ENCODE measurements at regions not wholly inside any gene's neighbourhood (a gene's known extent, or its start where the extent isn't known, plus 50 kb on each side); places are given as distances from the start of the nearest gene placed in this dataset.
"Not testable (repeated sequence)": the region's sequence is repeated elsewhere in the genome, so short reads cannot be mapped to it uniquely, and the experiment has no call there.

- H3K36me3 ChIP-seq (ENCODE audit: control insufficient read depth in 2 of 2, insufficient read depth in 2 of 2, low read length in 2 of 2); H3K27me3 ChIP-seq (ENCODE audit: control insufficient read depth in 1 of 2, insufficient read depth in 2 of 2, low read length in 2 of 2); H3K4me3 ChIP-seq (ENCODE audit: low read length in 2 of 2); H3K4me1 ChIP-seq (ENCODE audit: control insufficient read depth, insufficient read depth, low read length); H3K9me3 ChIP-seq (ENCODE audit: control insufficient read depth in 2 of 2, low read length in 2 of 2); H3K9ac ChIP-seq (ENCODE audit: low read length in 2 of 2); H3K27ac ChIP-seq (ENCODE audit: low read length): not testable (repeated sequence)
Measured at GRCh38 chr9:67179185-67179584, 186.8 kb upstream of the SPATA31A3 start.

GRCh38 chr9:67175167-67175566 lies 182.8 kb upstream of the SPATA31A3 start:
- not testable (repeated sequence) for H3K4me3 ChIP-seq (ENCODE audit: low read length in 2 of 2); H3K27ac ChIP-seq (ENCODE audit: low read length); H3K9me3 ChIP-seq (ENCODE audit: control insufficient read depth in 2 of 2, low read length in 2 of 2)

GRCh38 chr9:67171721-67172120 lies 179.4 kb upstream of the SPATA31A3 start:
- H3K36me3 ChIP-seq (ENCODE audit: control insufficient read depth in 2 of 2, insufficient read depth in 2 of 2, low read length in 2 of 2); H3K9me3 ChIP-seq (ENCODE audit: control insufficient read depth in 2 of 2, low read length in 2 of 2); H3K27me3 ChIP-seq (ENCODE audit: control insufficient read depth in 1 of 2, insufficient read depth in 2 of 2, low read length in 2 of 2); H3K27ac ChIP-seq (ENCODE audit: low read length); H3K9ac ChIP-seq (ENCODE audit: low read length in 2 of 2); H3K4me1 ChIP-seq (ENCODE audit: control insufficient read depth, insufficient read depth, low read length); H3K4me3 ChIP-seq (ENCODE audit: low read length in 2 of 2): not testable (repeated sequence)

More at GRCh38 chr9:67175167-67175566, 182.8 kb upstream of the SPATA31A3 start:
- H3K4me1 ChIP-seq (ENCODE audit: control insufficient read depth, insufficient read depth, low read length); H3K36me3 ChIP-seq (ENCODE audit: control insufficient read depth in 2 of 2, insufficient read depth in 2 of 2, low read length in 2 of 2); H3K27me3 ChIP-seq (ENCODE audit: control insufficient read depth in 1 of 2, insufficient read depth in 2 of 2, low read length in 2 of 2); H3K9ac ChIP-seq (ENCODE audit: low read length in 2 of 2): not testable (repeated sequence)

- H3K4me1 ChIP-seq (ENCODE audit: control insufficient read depth, insufficient read depth, low read length); H3K9ac ChIP-seq (ENCODE audit: low read length in 2 of 2); H3K9me3 ChIP-seq (ENCODE audit: control insufficient read depth in 2 of 2, low read length in 2 of 2); H3K27me3 ChIP-seq (ENCODE audit: control insufficient read depth in 1 of 2, insufficient read depth in 2 of 2, low read length in 2 of 2); H3K36me3 ChIP-seq (ENCODE audit: control insufficient read depth in 2 of 2, insufficient read depth in 2 of 2, low read length in 2 of 2); H3K27ac ChIP-seq (ENCODE audit: low read length); H3K4me3 ChIP-seq (ENCODE audit: low read length in 2 of 2): not testable (repeated sequence)
Measured at GRCh38 chr9:67168530-67169157, 176.3 kb upstream of the SPATA31A3 start.

GRCh38 chr9:67166335-67166734 lies 174.0 kb upstream of the SPATA31A3 start:
- not testable (repeated sequence) for H3K4me3 ChIP-seq (ENCODE audit: low read length in 2 of 2); H3K27me3 ChIP-seq (ENCODE audit: control insufficient read depth in 1 of 2, insufficient read depth in 2 of 2, low read length in 2 of 2); H3K9me3 ChIP-seq (ENCODE audit: control insufficient read depth in 2 of 2, low read length in 2 of 2); H3K9ac ChIP-seq (ENCODE audit: low read length in 2 of 2); H3K27ac ChIP-seq (ENCODE audit: low read length); H3K4me1 ChIP-seq (ENCODE audit: control insufficient read depth, insufficient read depth, low read length); H3K36me3 ChIP-seq (ENCODE audit: control insufficient read depth in 2 of 2, insufficient read depth in 2 of 2, low read length in 2 of 2)

- H3K36me3 ChIP-seq (ENCODE audit: control insufficient read depth in 2 of 2, insufficient read depth in 2 of 2, low read length in 2 of 2); H3K4me1 ChIP-seq (ENCODE audit: control insufficient read depth, insufficient read depth, low read length); H3K27ac ChIP-seq (ENCODE audit: low read length); H3K9ac ChIP-seq (ENCODE audit: low read length in 2 of 2); H3K9me3 ChIP-seq (ENCODE audit: control insufficient read depth in 2 of 2, low read length in 2 of 2); H3K27me3 ChIP-seq (ENCODE audit: control insufficient read depth in 1 of 2, insufficient read depth in 2 of 2, low read length in 2 of 2); H3K4me3 ChIP-seq (ENCODE audit: low read length in 2 of 2): not testable (repeated sequence)
Measured at GRCh38 chr9:67162827-67163226, 170.5 kb upstream of the SPATA31A3 start.

- H3K36me3 ChIP-seq (ENCODE audit: control insufficient read depth in 2 of 2, insufficient read depth in 2 of 2, low read length in 2 of 2); H3K9ac ChIP-seq (ENCODE audit: low read length in 2 of 2); H3K27ac ChIP-seq (ENCODE audit: low read length); H3K9me3 ChIP-seq (ENCODE audit: control insufficient read depth in 2 of 2, low read length in 2 of 2); H3K4me3 ChIP-seq (ENCODE audit: low read length in 2 of 2); H3K4me1 ChIP-seq (ENCODE audit: control insufficient read depth, insufficient read depth, low read length); H3K27me3 ChIP-seq (ENCODE audit: control insufficient read depth in 1 of 2, insufficient read depth in 2 of 2, low read length in 2 of 2): not testable (repeated sequence)
Measured at GRCh38 chr9:67155218-67155617, 162.9 kb upstream of the SPATA31A3 start.

GRCh38 chr9:67153501-67153900 lies 161.2 kb upstream of the SPATA31A3 start:
- not testable (repeated sequence) for H3K4me3 ChIP-seq (ENCODE audit: low read length in 2 of 2); H3K36me3 ChIP-seq (ENCODE audit: control insufficient read depth in 2 of 2, insufficient read depth in 2 of 2, low read length in 2 of 2); H3K9me3 ChIP-seq (ENCODE audit: control insufficient read depth in 2 of 2, low read length in 2 of 2); H3K4me1 ChIP-seq (ENCODE audit: control insufficient read depth, insufficient read depth, low read length); H3K9ac ChIP-seq (ENCODE audit: low read length in 2 of 2); H3K27ac ChIP-seq (ENCODE audit: low read length); H3K27me3 ChIP-seq (ENCODE audit: control insufficient read depth in 1 of 2, insufficient read depth in 2 of 2, low read length in 2 of 2)

- H3K4me1 ChIP-seq (ENCODE audit: control insufficient read depth, insufficient read depth, low read length); H3K36me3 ChIP-seq (ENCODE audit: control insufficient read depth in 2 of 2, insufficient read depth in 2 of 2, low read length in 2 of 2); H3K4me3 ChIP-seq (ENCODE audit: low read length in 2 of 2); H3K27ac ChIP-seq (ENCODE audit: low read length); H3K9ac ChIP-seq (ENCODE audit: low read length in 2 of 2); H3K27me3 ChIP-seq (ENCODE audit: control insufficient read depth in 1 of 2, insufficient read depth in 2 of 2, low read length in 2 of 2); H3K9me3 ChIP-seq (ENCODE audit: control insufficient read depth in 2 of 2, low read length in 2 of 2): not testable (repeated sequence)
Measured at GRCh38 chr9:67142392-67143107, 150.2 kb upstream of the SPATA31A3 start.

- H3K4me1 ChIP-seq (ENCODE audit: control insufficient read depth, insufficient read depth, low read length); H3K4me3 ChIP-seq (ENCODE audit: low read length in 2 of 2); H3K9ac ChIP-seq (ENCODE audit: low read length in 2 of 2); H3K9me3 ChIP-seq (ENCODE audit: control insufficient read depth in 2 of 2, low read length in 2 of 2); H3K27me3 ChIP-seq (ENCODE audit: control insufficient read depth in 1 of 2, insufficient read depth in 2 of 2, low read length in 2 of 2); H3K27ac ChIP-seq (ENCODE audit: low read length); H3K36me3 ChIP-seq (ENCODE audit: control insufficient read depth in 2 of 2, insufficient read depth in 2 of 2, low read length in 2 of 2): not testable (repeated sequence)
Measured at GRCh38 chr9:67136376-67136775, 144.0 kb upstream of the SPATA31A3 start.

GRCh38 chr9:67133124-67133523 lies 140.8 kb upstream of the SPATA31A3 start:
- H3K4me3 ChIP-seq (ENCODE audit: low read length in 2 of 2); H3K27ac ChIP-seq (ENCODE audit: low read length); H3K9ac ChIP-seq (ENCODE audit: low read length in 2 of 2); H3K27me3 ChIP-seq (ENCODE audit: control insufficient read depth in 1 of 2, insufficient read depth in 2 of 2, low read length in 2 of 2); H3K9me3 ChIP-seq (ENCODE audit: control insufficient read depth in 2 of 2, low read length in 2 of 2); H3K36me3 ChIP-seq (ENCODE audit: control insufficient read depth in 2 of 2, insufficient read depth in 2 of 2, low read length in 2 of 2); H3K4me1 ChIP-seq (ENCODE audit: control insufficient read depth, insufficient read depth, low read length): not testable (repeated sequence)

All from stomach smooth muscle (tissue), 2 donors.